ENCODE measurements at regions not wholly inside any gene's neighbourhood (a gene's known extent, or its start where the extent isn't known, plus 50 kb on each side); places are given as distances from the start of the nearest gene placed in this dataset.

GRCh38 chr1:34520111-34520510, 234.7 kb upstream of the GJB5 start:
- CTCF ChIA-PET: no interaction called here

GRCh38 chr1:34524783-34525182, 230.1 kb upstream of the GJB5 start:
- intact Hi-C loops (cut with micrococcal nuclease; ENCODE audit: unreplicated experiment): no loop called here
- POLR2A ChIA-PET: no interaction called here
- no peaks in the 10 kb centered on the region for H3K36me3 Mint-ChIP-seq (ENCODE audit: insufficient read depth, unreplicated experiment)

More at GRCh38 chr1:34520111-34520510, 234.7 kb upstream of the GJB5 start:
- intact Hi-C loops (cut with micrococcal nuclease; ENCODE audit: unreplicated experiment): no loop called here
- Mint-ChIP-seq H3K27me3 (ENCODE audit: insufficient read depth, unreplicated experiment) (no peaks in the 10 kb centered on the region), H3K9me3 (ENCODE audit: unreplicated experiment) (no peaks in the 10 kb centered on the region), H3K4me1 (ENCODE audit: low read depth, unreplicated experiment) (no peaks in the 10 kb centered on the region), H3K36me3 (ENCODE audit: insufficient read depth, unreplicated experiment) (no peaks in the 10 kb centered on the region), H3K27ac (ENCODE audit: unreplicated experiment) (no peak overlapping the region), H3K4me3 (ENCODE audit: unreplicated experiment) (no peak overlapping the region)
- no peak for TF ChIP-seq CTCF (IDR thresholded peaks at IDR 0.05; ENCODE audit: insufficient read depth in 1 of 2, low read depth in 1 of 2, low read length in 1 of 2, severe bottlenecking in 1 of 2, unreplicated experiment in 1 of 2)
- Histone ChIP-seq H3K9me3 (no peaks in the 10 kb centered on the region), H3K27me3 (replicated peaks; ENCODE audit: control insufficient read depth, insufficient read depth, low read length) (no peaks in the 10 kb centered on the region), H3K36me3 (ENCODE audit: control insufficient read depth, insufficient read depth, low read length) (no peaks in the 10 kb centered on the region), H3K4me3 (ENCODE audit: low read depth, low read length) (no peak overlapping the region), H3K4me1 (no peaks in the 10 kb centered on the region)
- no peak for DNase-seq
- POLR2A ChIA-PET: no interaction called here
- no TSS peak for BruUV-seq (replicated peaks)

GRCh38 chr1:34529935-34530859, 224.7 kb upstream of the GJB5 start:
- DNase-seq: no peak
- no peak for TF ChIP-seq CTCF (IDR thresholded peaks at IDR 0.05; ENCODE audit: insufficient read depth in 1 of 2, low read depth in 1 of 2, low read length in 1 of 2, severe bottlenecking in 1 of 2, unreplicated experiment in 1 of 2)
- no peaks in the 10 kb centered on the region for H3K27me3 ChIP-seq (replicated peaks; ENCODE audit: control insufficient read depth, insufficient read depth, low read length)
- CTCF ChIA-PET: no interaction called here
- H3K27ac Mint-ChIP-seq (ENCODE audit: unreplicated experiment): no peak overlapping the region
- no peaks in the 10 kb centered on the region for H3K4me1 ChIP-seq
- H3K4me3 ChIP-seq (ENCODE audit: low read depth, low read length): no peak overlapping the region
- BruUV-seq (replicated peaks): no TSS peak
- POLR2A ChIA-PET: no interaction called here
- H3K4me1 Mint-ChIP-seq (ENCODE audit: low read depth, unreplicated experiment): no peaks in the 10 kb centered on the region
- H3K36me3 Mint-ChIP-seq (ENCODE audit: insufficient read depth, unreplicated experiment): no peaks in the 10 kb centered on the region
- peaks cover 9% of the 10 kb centered on the region for H3K27me3 Mint-ChIP-seq (ENCODE audit: insufficient read depth, unreplicated experiment)
- intact Hi-C loops (cut with micrococcal nuclease; ENCODE audit: unreplicated experiment): no loop called here
- H3K9me3 ChIP-seq: no peaks in the 10 kb centered on the region
- H3K4me3 Mint-ChIP-seq (ENCODE audit: unreplicated experiment): no peak overlapping the region
- no peaks in the 10 kb centered on the region for H3K36me3 ChIP-seq (ENCODE audit: control insufficient read depth, insufficient read depth, low read length)
- no peaks in the 10 kb centered on the region for H3K9me3 Mint-ChIP-seq (ENCODE audit: unreplicated experiment)

More at GRCh38 chr1:34524783-34525182, 230.1 kb upstream of the GJB5 start:
- H3K4me1 Mint-ChIP-seq (ENCODE audit: low read depth, unreplicated experiment): no peaks in the 10 kb centered on the region
- BruUV-seq (replicated peaks): no TSS peak
- CTCF ChIA-PET: no interaction called here
- peaks cover 9% of the 10 kb centered on the region for H3K27me3 Mint-ChIP-seq (ENCODE audit: insufficient read depth, unreplicated experiment)
- Histone ChIP-seq H3K36me3 (ENCODE audit: control insufficient read depth, insufficient read depth, low read length) (no peaks in the 10 kb centered on the region), H3K4me3 (ENCODE audit: low read depth, low read length) (no peak overlapping the region), H3K27me3 (replicated peaks; ENCODE audit: control insufficient read depth, insufficient read depth, low read length) (no peaks in the 10 kb centered on the region), H3K9me3 (no peaks in the 10 kb centered on the region), H3K4me1 (no peaks in the 10 kb centered on the region)
- no peak for DNase-seq
- H3K9me3 Mint-ChIP-seq (ENCODE audit: unreplicated experiment): no peaks in the 10 kb centered on the region
- H3K4me3 Mint-ChIP-seq (ENCODE audit: unreplicated experiment): no peak overlapping the region
- H3K27ac Mint-ChIP-seq (ENCODE audit: unreplicated experiment): no peak overlapping the region
- TF ChIP-seq CTCF (IDR thresholded peaks at IDR 0.05; ENCODE audit: insufficient read depth in 1 of 2, low read depth in 1 of 2, low read length in 1 of 2, severe bottlenecking in 1 of 2, unreplicated experiment in 1 of 2): no peak
